CD4-positive, alpha-beta T cell treated with Interferon alpha-2 for 1 hour (primary cell): ENCODE measurements at regions not wholly inside any gene's neighbourhood (a gene's known extent, or its start where the extent isn't known, plus 50 kb on each side); places are given as distances from the start of the nearest gene placed in this dataset.

Source experiments
- DNase-seq, 2 donors: peaks; one replicate each; pipeline ENCODE4 v3.0.0-alpha.2; 2020 to 2022

- DNase-seq: no peak
These were observed 118.9 kb downstream of the IRS1 start for GRCh38 chr2:226680719-226681118.

DNA sequence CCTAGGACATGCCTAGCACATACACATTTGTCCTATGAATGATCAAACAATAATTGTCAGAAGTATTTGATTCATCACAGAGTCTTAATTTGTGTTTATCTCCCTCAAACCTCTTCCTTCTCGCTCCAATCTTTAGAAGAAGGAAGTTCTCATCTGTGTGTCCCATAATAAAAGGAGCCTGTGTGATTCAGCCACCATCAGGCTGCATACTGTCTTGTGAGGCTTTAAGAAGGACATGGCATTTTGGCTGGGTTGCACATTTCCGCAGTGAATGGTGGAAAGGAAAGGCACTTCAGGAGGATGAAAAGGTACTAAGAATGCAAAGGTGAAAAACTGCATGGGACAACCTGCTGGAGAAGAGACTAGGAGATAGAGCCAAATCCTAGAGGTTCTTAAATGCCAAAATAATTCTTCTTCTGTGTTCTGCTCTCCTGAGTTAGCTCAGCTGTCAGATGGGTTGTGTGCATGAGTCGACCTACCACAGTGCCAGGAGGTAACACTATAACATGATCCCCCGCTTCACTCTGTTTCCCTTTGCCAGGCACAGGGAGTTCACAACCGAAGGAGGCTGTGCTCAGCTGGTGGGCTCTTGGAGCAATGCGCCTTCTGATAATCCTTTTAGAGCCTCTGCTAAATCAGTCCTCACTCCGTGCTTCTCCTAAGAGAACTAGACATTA, 120.1 kb downstream of the IRS1 start:
- no peak for DNase-seq

GRCh38 chr2:226678422-226678821, 121.2 kb downstream of the IRS1 start:
- no peak for DNase-seq

- no peak for DNase-seq
These were observed 122.5 kb downstream of the IRS1 start for GRCh38 chr2:226677080-226677479.

DNA sequence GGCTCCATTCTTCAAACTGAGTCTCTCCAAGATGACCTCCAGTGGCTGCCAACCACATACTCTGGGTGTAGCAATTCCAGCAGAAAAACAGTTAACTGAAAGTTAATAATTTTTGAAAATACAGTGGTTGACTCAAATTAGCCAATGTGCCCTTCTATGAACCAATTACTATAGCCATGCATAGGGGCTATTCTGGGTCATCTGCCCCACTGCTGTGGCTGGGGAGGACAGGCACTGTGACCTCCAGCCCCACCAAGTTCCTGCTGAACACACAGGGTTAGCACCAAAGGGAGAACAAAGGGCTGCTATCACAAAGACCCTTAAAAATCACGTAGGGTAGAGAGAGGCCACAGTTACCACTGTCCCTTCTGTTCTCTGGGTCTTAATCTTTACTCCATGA, 123.0 kb downstream of the IRS1 start:
- no peak for DNase-seq

DNA sequence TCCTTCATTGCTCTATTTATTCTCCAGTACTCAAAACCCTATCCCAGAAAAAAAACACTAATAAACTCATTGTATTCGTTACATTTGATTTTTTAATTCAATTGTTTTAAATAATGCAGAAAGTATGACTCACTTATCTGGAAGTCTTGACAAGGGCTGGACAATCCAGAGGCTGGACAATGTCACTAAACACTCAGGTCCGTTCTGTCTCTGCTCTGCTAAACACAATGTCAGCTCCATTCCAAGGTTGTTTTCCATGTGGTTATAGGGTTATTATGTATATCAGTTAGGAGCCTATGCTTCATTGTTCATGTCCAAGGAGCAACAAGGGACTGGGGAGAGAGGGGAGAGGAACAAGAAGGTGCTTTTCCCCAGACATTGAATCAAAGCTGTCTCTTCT, 125.5 kb downstream of the IRS1 start:
- no peak for DNase-seq

GRCh38 chr2:226673314-226673723, 126.3 kb downstream of the IRS1 start:
- DNase-seq: no peak

GRCh38 chr2:226671141-226671676, 128.4 kb downstream of the IRS1 start:
- no peak for DNase-seq

DNA sequence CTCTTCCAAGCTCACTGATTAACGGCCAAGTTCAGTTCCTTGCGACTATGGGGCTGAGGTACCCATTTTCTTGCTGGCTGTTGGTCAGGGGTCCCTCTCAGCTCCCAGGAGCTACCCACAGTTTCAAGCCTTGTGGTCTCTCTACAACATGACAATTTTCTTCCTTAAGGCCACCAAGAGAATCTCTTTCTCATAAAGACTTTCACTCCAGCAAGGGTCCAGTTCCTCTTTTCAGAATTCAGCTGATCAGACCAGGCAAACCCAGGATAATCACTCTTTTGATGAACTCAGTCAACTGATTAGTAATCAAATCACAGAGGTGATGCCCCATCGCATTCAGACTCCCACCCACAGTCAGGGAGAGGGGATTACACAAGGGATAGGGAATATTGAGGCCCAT, 129.7 kb downstream of the IRS1 start:
- DNase-seq: no peak

- DNase-seq: no peak
These were observed 130.4 kb downstream of the IRS1 start for GRCh38 chr2:226669249-226669648.

GRCh38 chr2:226667736-226668135, 131.9 kb downstream of the IRS1 start:
- no peak for DNase-seq

DNA sequence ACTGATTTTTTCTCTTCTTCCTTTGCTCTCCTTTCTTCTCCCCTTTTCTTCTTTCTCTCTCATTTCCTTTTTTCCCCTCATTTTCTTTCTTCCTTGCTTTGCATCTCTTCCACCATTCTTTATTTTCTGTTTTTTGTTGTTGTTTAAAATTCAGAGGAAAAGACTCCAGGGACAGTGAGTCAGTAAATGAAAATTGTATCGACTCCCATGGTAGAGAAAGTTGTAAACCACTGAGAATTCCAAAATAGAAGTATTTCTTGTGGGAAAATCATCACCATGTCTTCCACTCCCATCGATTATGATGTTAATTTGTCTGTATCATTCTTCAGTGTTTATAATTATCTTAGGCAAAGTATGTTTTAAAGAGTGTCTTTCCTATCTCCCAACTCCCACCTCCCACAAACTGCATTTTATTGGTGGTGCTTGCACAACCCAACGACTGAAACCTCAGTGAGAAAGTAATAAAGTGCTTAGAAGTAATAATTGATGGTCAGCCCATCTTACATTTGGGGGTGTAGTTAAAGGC, 134.3 kb downstream of the IRS1 start:
- no peak for DNase-seq

DNA sequence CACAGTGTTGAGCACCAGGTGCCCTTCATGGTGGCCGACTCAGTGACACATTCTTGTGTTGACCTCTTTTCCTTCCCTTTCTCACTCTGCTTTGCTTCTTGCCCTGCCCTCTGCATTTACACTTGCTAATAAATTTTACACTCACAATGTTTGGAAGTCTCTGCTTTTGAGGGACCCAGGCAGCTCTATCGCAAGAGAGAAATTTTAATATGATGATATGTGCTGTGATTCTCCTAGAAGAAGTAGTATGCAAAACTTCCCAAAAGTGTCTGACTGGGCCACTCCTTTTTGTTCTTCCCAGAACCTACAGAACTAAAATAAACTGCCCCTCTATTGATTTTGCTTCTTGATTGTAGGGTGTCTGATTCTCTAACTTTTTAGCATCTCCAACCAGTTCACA, 135.0 kb downstream of the IRS1 start:
- no peak for DNase-seq

DNA sequence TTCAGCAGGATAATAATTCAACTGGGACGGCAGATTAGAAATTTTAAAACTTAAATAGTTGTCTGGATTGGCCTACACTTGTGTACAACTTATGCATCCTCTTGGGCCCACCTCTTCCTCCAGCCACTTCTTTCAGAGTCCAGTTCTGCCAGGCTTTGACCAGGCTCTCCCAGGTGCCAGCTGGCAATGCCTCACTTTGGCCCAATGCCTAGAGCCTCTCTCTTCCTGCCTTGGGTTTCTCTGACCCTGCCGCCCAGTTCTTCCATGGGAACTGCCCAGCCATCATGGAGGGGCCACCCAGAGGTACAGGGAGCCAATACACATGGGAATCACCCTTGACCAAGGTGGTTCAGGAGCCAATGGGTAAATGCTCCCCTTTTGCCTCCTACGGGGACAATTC, 135.5 kb downstream of the IRS1 start:
- DNase-seq: no peak

- DNase-seq: no peak
These were observed 137.7 kb downstream of the IRS1 start for GRCh38 chr2:226661789-226662545.

GRCh38 chr2:226660526-226660925, 139.1 kb downstream of the IRS1 start:
- no peak for DNase-seq

GRCh38 chr2:226660124-226660523, 139.5 kb downstream of the IRS1 start:
- DNase-seq: no peak

DNA sequence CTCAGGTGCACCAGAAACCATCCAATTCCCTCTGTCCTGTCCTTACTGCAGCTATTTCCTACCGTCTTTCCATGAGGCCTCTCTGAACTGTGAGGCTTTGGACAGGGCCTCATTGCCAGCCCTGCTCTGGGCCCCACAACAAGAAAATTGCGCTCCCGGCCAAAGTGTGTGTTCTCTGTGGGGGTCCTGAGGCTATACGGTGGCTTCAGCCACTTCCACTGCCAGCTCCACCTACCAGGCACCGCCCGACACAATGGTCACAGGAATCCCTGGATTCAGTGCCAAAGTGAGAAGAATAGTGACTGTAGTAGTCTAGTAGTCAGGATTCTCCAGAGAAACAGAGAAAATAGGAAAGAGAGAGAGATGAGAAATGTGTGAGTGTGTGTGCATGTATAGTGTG, 140.2 kb downstream of the IRS1 start:
- no peak for DNase-seq

DNA sequence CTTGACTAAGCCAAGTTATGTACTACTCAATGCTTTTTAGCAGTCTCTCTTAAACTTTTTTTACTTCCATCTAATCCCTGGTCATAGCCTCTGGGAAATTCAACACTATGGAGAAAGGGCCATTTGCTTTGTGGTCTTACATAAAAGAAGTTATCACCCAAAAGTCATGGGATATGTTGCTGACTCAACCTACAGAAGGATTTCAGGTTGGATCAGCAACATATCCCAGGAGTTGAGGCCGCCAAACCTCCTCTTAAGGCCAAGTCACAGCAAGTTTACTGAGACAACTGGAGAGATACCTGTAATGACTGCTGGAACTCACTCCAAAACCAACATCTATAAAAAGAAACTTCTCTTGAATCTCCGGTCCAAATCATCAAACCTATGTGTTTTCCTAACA, 141.1 kb downstream of the IRS1 start:
- DNase-seq: no peak

GRCh38 chr2:226657340-226658053, 142.1 kb downstream of the IRS1 start:
- DNase-seq: no peak

DNA sequence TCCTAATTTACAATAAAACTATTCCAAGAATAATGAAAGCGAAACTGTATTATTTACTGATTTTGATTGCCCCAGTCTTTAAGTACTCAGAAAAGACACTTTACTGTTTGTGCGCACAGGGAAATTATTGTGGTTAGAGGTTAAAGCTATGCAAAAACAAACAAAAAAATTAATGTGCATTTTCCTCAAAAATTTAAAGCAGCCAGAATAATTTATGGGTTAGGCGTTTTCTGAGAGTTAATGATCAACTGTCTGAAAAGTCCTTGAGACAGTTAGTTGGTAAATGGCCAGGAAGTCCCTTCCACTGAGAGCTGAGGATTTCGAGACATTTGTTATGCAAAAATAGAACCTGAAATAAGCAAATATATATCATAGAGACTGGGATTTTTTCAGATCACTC, 143.3 kb downstream of the IRS1 start:
- no peak for DNase-seq

- no peak for DNase-seq
These were observed 143.7 kb downstream of the IRS1 start for GRCh38 chr2:226655871-226656270.

DNA sequence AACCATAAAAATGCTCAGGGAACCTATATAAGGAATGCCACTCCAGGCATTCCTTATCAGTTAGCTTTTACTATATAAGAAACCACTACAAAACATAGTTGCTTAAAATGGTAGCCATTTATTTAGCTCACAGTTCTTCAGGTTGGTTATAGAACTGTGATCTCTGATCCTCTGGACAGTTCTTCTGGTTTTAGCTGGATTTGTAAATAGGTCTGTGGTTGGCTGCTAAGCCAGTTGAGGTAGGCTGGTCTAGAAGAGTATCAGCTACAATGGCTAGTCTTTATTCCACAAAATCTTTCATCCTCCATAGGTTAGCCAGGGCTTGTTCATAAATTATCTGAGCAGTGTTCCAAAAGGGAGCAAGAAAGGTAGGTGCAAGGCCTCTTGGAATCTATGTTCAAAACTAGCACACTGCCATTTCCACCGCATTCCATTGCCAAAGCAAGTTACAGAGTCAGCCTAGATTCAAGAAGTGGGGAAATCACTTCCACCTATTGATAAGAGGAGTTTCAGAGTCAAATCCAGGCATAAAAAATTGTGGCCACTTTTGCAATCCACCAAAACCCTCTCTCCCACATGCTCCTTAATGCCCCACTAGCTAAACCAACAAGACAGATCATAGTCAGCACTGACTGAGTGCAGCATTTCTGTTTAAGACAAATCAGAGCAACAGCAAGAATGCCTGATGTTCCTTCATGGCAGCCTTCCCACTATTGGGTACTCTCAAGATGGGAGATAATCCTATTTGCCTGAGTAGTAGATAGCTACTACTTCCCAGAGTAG, 146.4 kb downstream of the IRS1 start:
- no peak for DNase-seq
